CD4-positive, alpha-beta T cell treated with Interleukin-17A for 4 hours (primary cell): ENCODE measurements at regions not wholly inside any gene's neighbourhood (a gene's known extent, or its start where the extent isn't known, plus 50 kb on each side); places are given as distances from the start of the nearest gene placed in this dataset.

Experiments used
- DNase-seq: peaks from one replicate; pipeline ENCODE4 v3.0.0-alpha.2; 2020; ENCODE audit warnings: mixed read lengths

- no peak for DNase-seq
Observed at GRCh38 chr3:107969994-107970819, 120.6 kb downstream of the CD47 start.

- DNase-seq, result no peak
Observed at GRCh38 chr3:107969525-107969924, 121.3 kb downstream of the CD47 start.

- DNase-seq, result no peak
Observed at GRCh38 chr3:107966276-107966675, 124.6 kb downstream of the CD47 start.

GRCh38 chr3:107965136-107965655 lies 125.6 kb downstream of the CD47 start:
- DNase-seq, result no peak

GRCh38 chr3:107963581-107963980 lies 127.2 kb downstream of the CD47 start:
- DNase-seq, result no peak

GRCh38 chr3:107962946-107963345 lies 127.9 kb downstream of the CD47 start:
- DNase-seq, result no peak

GRCh38 chr3:107962037-107962436 lies 128.8 kb downstream of the CD47 start:
- DNase-seq, result no peak

GRCh38 chr3:107959550-107960154 lies 131.2 kb downstream of the CD47 start:
- no peak for DNase-seq

- DNase-seq, result no peak
Observed at GRCh38 chr3:107958146-107958545, 132.7 kb downstream of the CD47 start.

- DNase-seq, result no peak
Observed at GRCh38 chr3:107956991-107957900, 133.6 kb downstream of the CD47 start.

- no peak for DNase-seq
Observed at GRCh38 chr3:107954845-107955244, 136.0 kb downstream of the CD47 start.

- DNase-seq, result no peak
Observed at GRCh38 chr3:107953722-107954121, 137.1 kb downstream of the CD47 start.

GRCh38 chr3:107951126-107951525 lies 139.7 kb downstream of the CD47 start:
- no peak for DNase-seq

- DNase-seq, result no peak
Observed at GRCh38 chr3:107950417-107950816, 140.4 kb downstream of the CD47 start.

GRCh38 chr3:107949394-107949970 lies 141.3 kb downstream of the CD47 start:
- no peak for DNase-seq

GRCh38 chr3:107947203-107947602 lies 143.6 kb downstream of the CD47 start:
- DNase-seq, result no peak

- DNase-seq, result no peak
Observed at GRCh38 chr3:107946700-107947099, 144.1 kb downstream of the CD47 start.

GRCh38 chr3:107945417-107946094 lies 145.3 kb downstream of the CD47 start:
- DNase-seq, result no peak

GRCh38 chr3:107943786-107944523 lies 146.9 kb downstream of the CD47 start:
- no peak for DNase-seq

GRCh38 chr3:107942951-107943749 lies 147.7 kb downstream of the CD47 start:
- DNase-seq, result no peak

- peak; percentile 16 for DNase-seq
Observed at GRCh38 chr3:107942244-107942643, 148.6 kb downstream of the CD47 start.
